Neural progenitor cell (in vitro differentiated cells): ENCODE measurements at regions not wholly inside any gene's neighbourhood (a gene's known extent, or its start where the extent isn't known, plus 50 kb on each side); places are given as distances from the start of the nearest gene placed in this dataset.

Source experiments
- EZH2 ChIP-seq: fragments of 200-600 bp; sonication (generic); IDR thresholded peaks from 2 replicates; pipeline ENCODE4 v1.6.1; 2017; ENCODE audit warnings: antibody characterized with exemption, mild to moderate bottlenecking, moderate library complexity
- EZH2phosphoT487 ChIP-seq: fragments of 200-600 bp; sonication (generic); IDR thresholded peaks from 2 replicates; pipeline ENCODE4 v1.6.1; 2017; ENCODE audit warnings: antibody characterized with exemption
- TF ChIP-seq, protein P1 (sequence below): fragments of 200-600 bp; sonication (generic); IDR thresholded peaks from 2 replicates; pipeline ENCODE4 v1.5.1; 2017; ENCODE audit warnings: antibody characterized with exemption, mild to moderate bottlenecking

GRCh38 chr7:138233189-138233588, 156.9 kb downstream of the AKR1D1 start:
- TF ChIP-seq, protein P1, sequence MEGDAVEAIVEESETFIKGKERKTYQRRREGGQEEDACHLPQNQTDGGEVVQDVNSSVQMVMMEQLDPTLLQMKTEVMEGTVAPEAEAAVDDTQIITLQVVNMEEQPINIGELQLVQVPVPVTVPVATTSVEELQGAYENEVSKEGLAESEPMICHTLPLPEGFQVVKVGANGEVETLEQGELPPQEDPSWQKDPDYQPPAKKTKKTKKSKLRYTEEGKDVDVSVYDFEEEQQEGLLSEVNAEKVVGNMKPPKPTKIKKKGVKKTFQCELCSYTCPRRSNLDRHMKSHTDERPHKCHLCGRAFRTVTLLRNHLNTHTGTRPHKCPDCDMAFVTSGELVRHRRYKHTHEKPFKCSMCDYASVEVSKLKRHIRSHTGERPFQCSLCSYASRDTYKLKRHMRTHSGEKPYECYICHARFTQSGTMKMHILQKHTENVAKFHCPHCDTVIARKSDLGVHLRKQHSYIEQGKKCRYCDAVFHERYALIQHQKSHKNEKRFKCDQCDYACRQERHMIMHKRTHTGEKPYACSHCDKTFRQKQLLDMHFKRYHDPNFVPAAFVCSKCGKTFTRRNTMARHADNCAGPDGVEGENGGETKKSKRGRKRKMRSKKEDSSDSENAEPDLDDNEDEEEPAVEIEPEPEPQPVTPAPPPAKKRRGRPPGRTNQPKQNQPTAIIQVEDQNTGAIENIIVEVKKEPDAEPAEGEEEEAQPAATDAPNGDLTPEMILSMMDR: no peak
- TF ChIP-seq EZH2 (no peak), EZH2phosphoT487 (no peak)
